OCI-M2 (cell line): ENCODE measurements at regions not wholly inside any gene's neighbourhood (a gene's known extent, or its start where the extent isn't known, plus 50 kb on each side); places are given as distances from the start of the nearest gene placed in this dataset.
"Not testable (repeated sequence)": the region's sequence is repeated elsewhere in the genome, so short reads cannot be mapped to it uniquely, and the experiment has no call there.

Experiments
- DNase-seq: peaks from one replicate; lab custom pipeline; 2025; ENCODE audit not compliant: unreplicated experiment; lab: John Stamatoyannopoulos, UW

GRCh38 chr7:119665796-119666195 is 607.2 kb upstream of the KCND2 start:
- DNase-seq: no peak

- no peak for DNase-seq
Observed at GRCh38 chr7:119681336-119681735, 591.6 kb upstream of the KCND2 start.

- DNase-seq: no peak
Observed at GRCh38 chr7:119684763-119685162, 588.2 kb upstream of the KCND2 start.

GRCh38 chr7:119685906-119686305 is 587.1 kb upstream of the KCND2 start:
- DNase-seq: no peak

DNA sequence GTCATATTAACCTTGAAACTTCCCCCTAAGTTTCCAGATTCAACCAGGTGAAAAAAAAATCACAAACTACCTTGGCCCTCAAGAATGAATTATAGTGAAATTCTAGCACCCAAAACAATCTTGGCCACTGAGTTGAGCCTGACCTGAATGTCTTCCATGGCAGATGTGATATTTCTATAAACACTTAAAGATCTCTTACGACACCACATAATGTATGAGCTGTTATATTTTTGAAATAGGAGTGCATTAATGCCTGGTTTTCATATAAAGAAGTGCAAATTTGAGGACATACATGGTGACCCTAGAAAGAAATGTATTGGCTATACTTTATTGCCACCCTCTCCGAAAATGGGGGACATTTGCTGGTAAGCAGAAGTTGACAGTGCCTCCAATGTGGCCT is 584.1 kb upstream of the KCND2 start:
- no peak for DNase-seq

DNA sequence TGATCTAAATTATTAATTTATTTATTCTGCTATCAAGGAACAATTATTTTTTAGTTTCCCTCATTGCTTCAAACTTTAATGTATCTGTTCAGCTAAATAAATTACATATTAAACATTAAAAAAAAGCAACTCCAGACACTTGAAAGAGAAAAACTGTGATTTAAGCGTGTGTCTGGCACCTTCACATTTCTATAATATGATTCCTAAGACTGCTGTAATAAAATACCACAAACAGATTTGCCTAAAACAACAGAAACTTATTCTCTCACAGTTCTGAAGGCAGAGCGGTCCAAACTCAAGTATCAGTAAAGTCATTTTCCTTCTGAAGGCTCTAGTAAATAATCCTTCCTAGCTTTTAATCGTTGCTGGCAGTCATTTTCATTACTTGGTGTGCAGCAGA is 580.4 kb upstream of the KCND2 start:
- DNase-seq: no peak

GRCh38 chr7:119694506-119694905 is 578.5 kb upstream of the KCND2 start:
- no peak for DNase-seq

DNA sequence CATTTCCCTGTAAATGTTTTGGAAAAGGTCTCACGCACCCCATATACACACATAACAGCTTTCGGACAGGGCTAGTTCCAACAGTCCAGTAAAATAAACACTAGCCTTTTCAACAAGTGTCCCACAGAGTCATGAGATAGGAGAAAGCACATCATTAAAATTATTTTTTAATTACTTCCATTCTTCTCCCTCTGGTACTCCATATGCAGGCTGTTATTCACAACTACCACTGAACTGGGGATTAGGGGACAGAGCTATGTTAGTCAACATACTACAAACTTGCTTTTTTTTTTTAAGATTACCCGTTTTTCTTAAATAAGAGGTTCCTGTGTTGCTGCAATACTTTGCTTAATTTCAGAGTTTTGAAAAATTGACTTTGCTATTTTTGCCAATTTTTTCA is 576.6 kb upstream of the KCND2 start:
- no peak for DNase-seq

DNA sequence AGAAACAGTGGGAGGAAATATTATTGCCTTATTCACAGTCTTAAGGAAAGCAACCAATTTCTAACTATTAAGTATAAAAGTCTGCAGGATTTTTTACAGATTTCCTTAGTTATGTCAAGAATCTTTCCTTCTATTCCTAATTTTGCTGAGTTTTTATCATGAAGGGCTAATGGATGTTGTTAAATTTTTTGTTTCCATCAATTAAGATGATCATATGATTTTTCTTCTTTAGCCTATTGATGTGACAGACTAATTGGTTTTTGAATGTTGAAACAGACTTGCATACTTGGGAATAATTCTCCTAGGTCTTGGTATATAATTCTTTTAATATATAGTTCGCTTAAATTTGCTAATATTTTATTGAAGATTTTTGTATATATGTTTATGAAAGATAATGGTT is 569.1 kb upstream of the KCND2 start:
- DNase-seq: no peak

GRCh38 chr7:119706608-119707007 is 566.4 kb upstream of the KCND2 start:
- DNase-seq: no peak

DNA sequence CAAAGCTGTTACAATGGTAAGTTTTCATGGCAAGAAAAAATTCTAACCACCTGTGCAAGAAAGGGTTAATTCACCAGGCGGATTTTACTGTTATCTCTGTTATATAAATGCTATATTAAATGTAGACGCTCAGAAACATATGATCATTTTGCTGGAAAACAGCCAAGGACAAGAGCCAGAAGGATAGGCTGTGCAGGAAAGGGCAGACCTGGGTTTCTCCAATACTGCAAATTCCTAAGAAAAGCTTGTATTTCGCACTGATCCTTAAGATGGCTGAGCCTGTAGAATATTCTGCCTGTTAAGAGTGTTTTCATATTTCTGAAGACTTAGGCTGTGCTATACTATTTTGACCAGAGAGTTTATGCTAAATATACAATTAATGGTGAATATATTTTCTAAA is 564.1 kb upstream of the KCND2 start:
- DNase-seq: no peak

GRCh38 chr7:119711104-119711503 is 561.9 kb upstream of the KCND2 start:
- DNase-seq: no peak

GRCh38 chr7:119712886-119713462 is 560.0 kb upstream of the KCND2 start:
- DNase-seq: no peak

- DNase-seq: no peak
Observed at GRCh38 chr7:119713606-119714005, 559.4 kb upstream of the KCND2 start.

- DNase-seq: no peak
Observed at GRCh38 chr7:119720541-119720940, 552.4 kb upstream of the KCND2 start.

GRCh38 chr7:119724041-119724792 is 548.8 kb upstream of the KCND2 start:
- DNase-seq: no peak

DNA sequence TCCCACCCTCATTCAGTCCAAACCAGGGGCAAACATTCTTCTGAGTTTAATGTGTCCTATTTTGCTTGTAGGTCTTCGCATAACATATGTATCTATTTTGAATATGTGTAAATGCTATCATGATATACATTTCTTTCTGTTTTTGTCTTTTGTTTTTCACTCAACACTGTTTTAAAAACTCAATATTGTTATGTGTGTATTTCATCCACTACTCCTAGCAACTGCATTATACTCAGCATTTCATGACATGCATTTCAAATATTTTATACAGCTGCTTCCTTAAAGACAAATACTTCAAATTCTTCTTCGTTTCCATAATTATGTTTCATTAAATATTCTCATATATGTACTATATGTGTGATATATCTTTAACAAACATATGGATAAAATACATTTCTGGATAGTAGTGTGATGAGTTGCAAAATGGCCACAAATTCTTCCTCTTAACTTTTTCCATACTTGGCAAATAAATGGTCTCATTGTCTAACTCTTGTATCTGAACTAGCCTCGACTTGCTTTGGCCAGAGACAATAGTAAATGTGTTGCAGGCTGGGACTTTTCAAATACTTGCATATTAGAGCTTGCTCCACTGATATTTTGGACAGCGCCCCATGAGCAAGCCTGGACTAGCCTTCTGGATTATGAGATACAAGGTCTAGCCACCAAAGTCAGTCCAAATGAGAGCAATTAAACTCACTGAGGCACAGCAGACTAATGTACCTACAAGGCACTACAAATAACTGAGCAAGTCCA is 539.7 kb upstream of the KCND2 start:
- no peak for DNase-seq

- DNase-seq: no peak
Observed at GRCh38 chr7:119737390-119737789, 535.6 kb upstream of the KCND2 start.

DNA sequence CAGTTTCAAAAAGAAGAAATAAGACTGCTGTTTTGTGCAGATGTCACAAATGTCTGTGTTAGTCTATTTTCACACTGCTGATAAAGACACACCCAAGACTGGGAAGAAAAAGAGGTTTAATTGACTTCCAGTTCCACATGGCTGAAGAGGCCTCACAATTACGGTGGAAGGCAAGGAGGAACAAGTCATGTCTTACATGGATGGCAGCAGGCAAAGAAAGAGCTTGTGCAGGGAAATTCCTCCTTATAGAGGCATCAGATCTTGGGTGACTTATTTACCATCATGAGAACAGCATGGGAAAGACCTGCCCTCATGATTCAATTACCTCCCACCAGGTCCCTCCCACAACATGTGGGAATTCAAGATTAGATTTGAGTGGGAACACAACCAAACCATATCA is 527.7 kb upstream of the KCND2 start:
- not testable (repeated sequence) for DNase-seq

DNA sequence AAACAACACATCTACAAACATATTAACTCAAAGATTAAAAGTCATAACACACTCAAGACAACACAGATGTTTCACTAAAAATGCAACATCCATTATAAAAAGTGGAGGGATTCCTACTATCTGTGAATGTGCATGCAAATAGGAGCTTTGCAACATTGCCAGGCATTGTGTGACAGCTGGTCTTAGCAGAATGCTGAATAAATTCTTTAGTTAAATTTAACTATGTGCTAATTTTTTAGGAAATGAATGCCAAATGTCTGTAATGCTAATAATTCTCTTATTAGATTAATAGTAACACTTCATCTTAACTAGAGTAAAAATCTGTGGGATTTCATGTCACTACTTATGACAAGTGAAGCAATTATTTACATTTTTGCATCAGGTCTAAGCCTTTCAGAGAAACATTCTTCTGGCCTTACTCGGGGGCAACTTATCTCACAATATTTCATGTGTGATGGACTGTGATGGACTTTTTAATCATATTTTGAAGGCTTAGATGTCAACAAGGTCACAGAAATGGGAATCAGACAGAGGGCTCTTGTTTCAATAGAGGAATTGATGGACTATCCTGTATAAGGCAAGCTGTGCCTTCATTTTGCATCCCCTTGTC is 524.6 kb upstream of the KCND2 start:
- no peak for DNase-seq

DNA sequence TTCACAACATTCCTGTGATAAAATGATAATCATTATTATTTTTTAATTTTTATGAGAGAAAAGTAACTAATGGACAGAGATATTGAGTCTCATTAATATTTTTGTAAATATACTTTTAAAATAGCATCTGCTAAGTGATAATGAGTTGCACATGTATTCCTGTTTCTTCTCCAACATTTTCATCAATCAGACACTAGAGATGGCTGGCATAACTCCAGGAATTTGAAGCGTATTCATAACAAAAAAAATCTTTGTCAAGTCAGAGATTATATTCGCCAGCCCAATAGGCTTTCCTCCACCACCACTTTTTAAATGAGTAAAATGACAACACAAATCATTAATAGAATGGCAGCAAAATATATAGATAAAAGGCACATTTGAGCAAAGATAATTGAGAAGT is 524.0 kb upstream of the KCND2 start:
- DNase-seq: no peak

DNA sequence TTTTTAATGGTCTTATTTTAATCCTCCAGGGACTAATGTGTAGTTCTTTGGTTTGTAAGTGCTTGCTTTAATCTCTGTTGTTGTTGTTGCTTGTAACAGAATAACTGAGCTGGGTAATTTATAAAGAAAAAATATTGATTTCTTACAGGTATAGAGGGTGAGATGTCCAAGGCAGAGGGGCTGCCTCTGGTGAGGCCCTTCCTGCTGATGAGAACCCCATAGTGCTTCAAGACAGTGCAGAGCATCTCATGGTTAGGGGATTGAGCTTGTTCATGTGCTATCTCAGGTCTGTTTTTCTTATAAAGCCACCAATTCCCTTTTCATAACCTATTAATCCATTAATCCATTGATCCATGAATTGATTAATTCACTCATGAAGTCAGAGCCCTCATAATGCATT is 516.3 kb upstream of the KCND2 start:
- DNase-seq: no peak
